ENCODE measurements at regions not wholly inside any gene's neighbourhood (a gene's known extent, or its start where the extent isn't known, plus 50 kb on each side); places are given as distances from the start of the nearest gene placed in this dataset.

GRCh38 chr4:19531906-19532848 lies 719.5 kb upstream of the SLIT2 start:
- peak; percentile 61 for DNase-seq (ENCODE audit: low read depth, low spot score)

GRCh38 chr4:19523964-19524363 lies 727.7 kb upstream of the SLIT2 start:
- DNase-seq (ENCODE audit: low read depth, low spot score): no peak

- no peak for DNase-seq (ENCODE audit: low read depth, low spot score)
Measured at GRCh38 chr4:19522966-19523365, 728.7 kb upstream of the SLIT2 start.

- no peak for DNase-seq (ENCODE audit: low read depth, low spot score)
Measured at GRCh38 chr4:19520939-19521520, 730.7 kb upstream of the SLIT2 start.

GRCh38 chr4:19514276-19515070 lies 737.2 kb upstream of the SLIT2 start:
- DNase-seq (ENCODE audit: low read depth, low spot score): no peak

- no peak for DNase-seq (ENCODE audit: low read depth, low spot score)
Measured at GRCh38 chr4:19512086-19512485, 739.6 kb upstream of the SLIT2 start.

GRCh38 chr4:19510993-19511392 lies 740.7 kb upstream of the SLIT2 start:
- no peak for DNase-seq (ENCODE audit: low read depth, low spot score)

- no peak for DNase-seq (ENCODE audit: low read depth, low spot score)
Measured at GRCh38 chr4:19508442-19508841, 743.3 kb upstream of the SLIT2 start.

GRCh38 chr4:19497705-19498104 lies 754.0 kb upstream of the SLIT2 start:
- DNase-seq (ENCODE audit: low read depth, low spot score): no peak

GRCh38 chr4:19496756-19497155 lies 754.9 kb upstream of the SLIT2 start:
- DNase-seq (ENCODE audit: low read depth, low spot score): no peak

- no peak for DNase-seq (ENCODE audit: low read depth, low spot score)
Measured at GRCh38 chr4:19494961-19495360, 756.7 kb upstream of the SLIT2 start.

GRCh38 chr4:19492606-19493005 lies 759.1 kb upstream of the SLIT2 start:
- DNase-seq (ENCODE audit: low read depth, low spot score): no peak

GRCh38 chr4:19486400-19486799 lies 765.3 kb upstream of the SLIT2 start:
- DNase-seq (ENCODE audit: low read depth, low spot score): peak; percentile 2

GRCh38 chr4:19478791-19479190 lies 772.9 kb upstream of the SLIT2 start:
- peak; percentile 2 for DNase-seq (ENCODE audit: low read depth, low spot score)

- DNase-seq (ENCODE audit: low read depth, low spot score): no peak
Measured at GRCh38 chr4:19473569-19473968, 778.1 kb upstream of the SLIT2 start.

- DNase-seq (ENCODE audit: low read depth, low spot score): no peak
Measured at GRCh38 chr4:19472666-19473065, 779.0 kb upstream of the SLIT2 start.

GRCh38 chr4:19470001-19470400 lies 781.7 kb upstream of the SLIT2 start:
- peak; percentile 31 for DNase-seq (ENCODE audit: low read depth, low spot score)

GRCh38 chr4:19462117-19462516 lies 789.6 kb upstream of the SLIT2 start:
- no peak for DNase-seq (ENCODE audit: low read depth, low spot score)

GRCh38 chr4:19455850-19456602 lies 795.7 kb upstream of the SLIT2 start:
- no peak for DNase-seq (ENCODE audit: low read depth, low spot score)

GRCh38 chr4:19455196-19455595 lies 796.5 kb upstream of the SLIT2 start:
- DNase-seq (ENCODE audit: low read depth, low spot score): no peak

- DNase-seq (ENCODE audit: low read depth, low spot score): no peak
Measured at GRCh38 chr4:19438233-19438632, 813.5 kb upstream of the SLIT2 start.

- no peak for DNase-seq (ENCODE audit: low read depth, low spot score)
Measured at GRCh38 chr4:19437008-19437407, 814.7 kb upstream of the SLIT2 start.

Measured in astrocyte of the hippocampus (primary cell).